WTC11 (cell line): ENCODE measurements at regions not wholly inside any gene's neighbourhood (a gene's known extent, or its start where the extent isn't known, plus 50 kb on each side); places are given as distances from the start of the nearest gene placed in this dataset.

Source experiments
- ATAC-seq: fragments of 200-7000 bp; cut with Tn5 transposase; 2 replicates; pipeline ENCODE4 v1.10.0; 2021; ENCODE audit warnings: mild to moderate bottlenecking, moderate library complexity
- CTCF ChIA-PET: fragments of 300-600 bp; sonication (Branson Sonifier 250); formaldehyde crosslinking; loops from one replicate; lab custom pipeline; 2021; ENCODE audit warnings: antibody characterized with exemption; lab: Charles Lee
- POLR2A ChIA-PET: fragments of 350-600 bp; sonication (Branson Sonifier 250); formaldehyde crosslinking; loops from one replicate; lab custom pipeline; 2021; ENCODE audit warnings: antibody characterized with exemption; lab: Charles Lee
- DNase-seq: peaks from one replicate; pipeline ENCODE4 v3.0.0; 2021; ENCODE audit warnings: low spot score
- H3K27ac Mint-ChIP-seq: 2 replicates; pipeline ENCODE4 v1.8.0; 2021; ENCODE audit warnings: mixed read lengths
- H3K27me3 Mint-ChIP-seq: 2 replicates; pipeline ENCODE4 v1.8.0; 2021; ENCODE audit warnings: low read depth, mild to moderate bottlenecking, moderate library complexity, mixed read lengths
- H3K36me3 Mint-ChIP-seq: 2 replicates; pipeline ENCODE4 v1.8.0; 2021; ENCODE audit warnings: mixed read lengths
- H3K4me1 Mint-ChIP-seq: 2 replicates; pipeline ENCODE4 v1.8.0; 2022; ENCODE audit warnings: mixed read lengths
- H3K4me3 Mint-ChIP-seq: 2 replicates; pipeline ENCODE4 v1.8.0; 2021; ENCODE audit warnings: mild to moderate bottlenecking, moderate library complexity, mixed read lengths
- H3K9me3 Mint-ChIP-seq: 2 replicates; pipeline ENCODE4 v1.8.0; 2021; ENCODE audit warnings: mixed read lengths
- CBFB ChIP-seq: sonication (generic); formaldehyde crosslinking; IDR thresholded peaks from 2 replicates; pipeline ENCODE4 v1.8.1; 2022; ENCODE audit warnings: mild to moderate bottlenecking, low read depth, missing genetic modification reagents
- GABPB1 ChIP-seq: sonication (generic); formaldehyde crosslinking; IDR thresholded peaks from 2 replicates; pipeline ENCODE4 v1.8.1; 2023; ENCODE audit warnings: mild to moderate bottlenecking, missing genetic modification reagents
- IRF2 ChIP-seq: sonication (generic); formaldehyde crosslinking; IDR thresholded peaks from 2 replicates; pipeline ENCODE4 v1.8.0; 2022; ENCODE audit warnings: low read depth, missing genetic modification reagents, borderline replicate concordance
- JUN ChIP-seq: sonication (generic); formaldehyde crosslinking; IDR thresholded peaks from 2 replicates; pipeline ENCODE4 v1.8.0; 2023; ENCODE audit warnings: mild to moderate bottlenecking, missing genetic modification reagents
- KAT7 ChIP-seq: sonication (generic); formaldehyde crosslinking; IDR thresholded peaks from 2 replicates; pipeline ENCODE4 v1.8.1; 2023; ENCODE audit warnings: missing genetic modification reagents, mild to moderate bottlenecking, borderline replicate concordance
- NR3C1 ChIP-seq: sonication (generic); formaldehyde crosslinking; conservative IDR thresholded peaks from 2 replicates; pipeline ENCODE4 v1.8.1; 2023; ENCODE audit warnings: low read depth, mild to moderate bottlenecking, missing genetic modification reagents
- OVOL2 ChIP-seq: fragments of 250-450 bp; sonication (Bioruptor Pico); IDR thresholded peaks from 2 replicates; pipeline ENCODE4 v1.9.0; 2021; ENCODE audit warnings: mild to moderate bottlenecking, borderline replicate concordance
- RORB ChIP-seq: fragments of 250-450 bp; sonication (Bioruptor Pico); IDR thresholded peaks from 2 replicates; pipeline ENCODE4 v1.9.0; 2021; ENCODE audit warnings: mild to moderate bottlenecking
- TEAD4 ChIP-seq: sonication (generic); formaldehyde crosslinking; IDR thresholded peaks from 2 replicates; pipeline ENCODE4 v1.8.0; 2022; ENCODE audit warnings: mild to moderate bottlenecking, missing genetic modification reagents
- ZNF232 ChIP-seq: sonication (generic); formaldehyde crosslinking; IDR thresholded peaks from 2 replicates; pipeline ENCODE4 v1.8.0; 2022; ENCODE audit warnings: mild to moderate bottlenecking, missing genetic modification reagents
- ZNF396 ChIP-seq: fragments of 250-450 bp; sonication (Bioruptor Pico); IDR thresholded peaks from 2 replicates; pipeline ENCODE4 v1.8.0; 2021; ENCODE audit warnings: mild to moderate bottlenecking, moderate library complexity, borderline replicate concordance
- ZNF671 ChIP-seq: fragments of 250-450 bp; sonication (Bioruptor Pico); IDR thresholded peaks from 2 replicates; pipeline ENCODE4 v1.8.0; 2021; ENCODE audit warnings: mild to moderate bottlenecking
- TF ChIP-seq, protein P1 (sequence below): sonication (generic); formaldehyde crosslinking; IDR thresholded peaks from 2 replicates; pipeline ENCODE4 v1.8.1; 2023; ENCODE audit warnings: mild to moderate bottlenecking, missing genetic modification reagents, moderate library complexity
- TF ChIP-seq, protein P2 (sequence below): sonication (generic); formaldehyde crosslinking; IDR thresholded peaks from 2 replicates; pipeline ENCODE4 v1.8.1; 2023; ENCODE audit warnings: mild to moderate bottlenecking, missing genetic modification reagents, borderline replicate concordance
- TF ChIP-seq, protein P3 (sequence below): sonication (generic); formaldehyde crosslinking; IDR thresholded peaks from 2 replicates; pipeline ENCODE4 v1.8.1; 2022; ENCODE audit warnings: missing genetic modification reagents, borderline replicate concordance
- TF ChIP-seq, protein P4 (sequence below): sonication (generic); formaldehyde crosslinking; IDR thresholded peaks from 2 replicates; pipeline ENCODE4 v1.8.0; 2022; ENCODE audit warnings: mild to moderate bottlenecking, missing genetic modification reagents
- TF ChIP-seq, protein P5 (sequence below): fragments of 250-450 bp; sonication (Bioruptor Pico); IDR thresholded peaks from 2 replicates; pipeline ENCODE4 v1.9.0; 2021; ENCODE audit warnings: mild to moderate bottlenecking
- TF ChIP-seq, protein P6 (sequence below): sonication (generic); formaldehyde crosslinking; IDR thresholded peaks from 2 replicates; pipeline ENCODE4 v1.8.1; 2022; ENCODE audit warnings: low read depth, missing genetic modification reagents, borderline replicate concordance

DNA sequence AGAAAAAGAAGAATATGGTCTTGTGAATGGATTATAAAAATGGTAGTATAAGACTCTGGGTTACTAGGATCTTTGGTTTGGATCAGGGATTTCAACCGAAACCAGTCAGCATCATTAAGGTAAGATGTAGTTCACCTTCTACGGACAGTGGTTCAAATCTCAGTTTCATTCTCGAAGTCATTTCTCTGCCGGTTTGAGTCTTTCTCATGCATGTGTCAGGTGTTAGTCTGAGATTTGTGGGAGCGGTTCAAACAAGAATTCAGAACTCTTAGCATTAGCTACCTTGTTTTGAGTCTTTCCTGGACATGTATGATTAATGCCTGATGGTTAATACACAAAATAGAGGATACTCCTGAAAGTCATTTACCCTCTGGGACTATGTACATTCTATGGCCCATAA is 735.9 kb upstream of the NUDT12 start:
- ChIA-PET CTCF (no interaction called here), POLR2A (no interaction called here)
- Mint-ChIP-seq H3K4me1 (no peaks in the 10 kb centered on the region), H3K27me3 (no peaks in the 10 kb centered on the region), H3K9me3 (no peaks in the 10 kb centered on the region), H3K27ac (no peak overlapping the region), H3K4me3 (no peak overlapping the region), H3K36me3 (no peaks in the 10 kb centered on the region)
- ATAC-seq, result no peak
- DNase-seq, result no peak
- TF ChIP-seq, protein P1, sequence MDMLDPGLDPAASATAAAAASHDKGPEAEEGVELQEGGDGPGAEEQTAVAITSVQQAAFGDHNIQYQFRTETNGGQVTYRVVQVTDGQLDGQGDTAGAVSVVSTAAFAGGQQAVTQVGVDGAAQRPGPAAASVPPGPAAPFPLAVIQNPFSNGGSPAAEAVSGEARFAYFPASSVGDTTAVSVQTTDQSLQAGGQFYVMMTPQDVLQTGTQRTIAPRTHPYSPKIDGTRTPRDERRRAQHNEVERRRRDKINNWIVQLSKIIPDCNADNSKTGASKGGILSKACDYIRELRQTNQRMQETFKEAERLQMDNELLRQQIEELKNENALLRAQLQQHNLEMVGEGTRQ (CRISPR knock-in tag), result no peak
- TF ChIP-seq, protein P2, sequence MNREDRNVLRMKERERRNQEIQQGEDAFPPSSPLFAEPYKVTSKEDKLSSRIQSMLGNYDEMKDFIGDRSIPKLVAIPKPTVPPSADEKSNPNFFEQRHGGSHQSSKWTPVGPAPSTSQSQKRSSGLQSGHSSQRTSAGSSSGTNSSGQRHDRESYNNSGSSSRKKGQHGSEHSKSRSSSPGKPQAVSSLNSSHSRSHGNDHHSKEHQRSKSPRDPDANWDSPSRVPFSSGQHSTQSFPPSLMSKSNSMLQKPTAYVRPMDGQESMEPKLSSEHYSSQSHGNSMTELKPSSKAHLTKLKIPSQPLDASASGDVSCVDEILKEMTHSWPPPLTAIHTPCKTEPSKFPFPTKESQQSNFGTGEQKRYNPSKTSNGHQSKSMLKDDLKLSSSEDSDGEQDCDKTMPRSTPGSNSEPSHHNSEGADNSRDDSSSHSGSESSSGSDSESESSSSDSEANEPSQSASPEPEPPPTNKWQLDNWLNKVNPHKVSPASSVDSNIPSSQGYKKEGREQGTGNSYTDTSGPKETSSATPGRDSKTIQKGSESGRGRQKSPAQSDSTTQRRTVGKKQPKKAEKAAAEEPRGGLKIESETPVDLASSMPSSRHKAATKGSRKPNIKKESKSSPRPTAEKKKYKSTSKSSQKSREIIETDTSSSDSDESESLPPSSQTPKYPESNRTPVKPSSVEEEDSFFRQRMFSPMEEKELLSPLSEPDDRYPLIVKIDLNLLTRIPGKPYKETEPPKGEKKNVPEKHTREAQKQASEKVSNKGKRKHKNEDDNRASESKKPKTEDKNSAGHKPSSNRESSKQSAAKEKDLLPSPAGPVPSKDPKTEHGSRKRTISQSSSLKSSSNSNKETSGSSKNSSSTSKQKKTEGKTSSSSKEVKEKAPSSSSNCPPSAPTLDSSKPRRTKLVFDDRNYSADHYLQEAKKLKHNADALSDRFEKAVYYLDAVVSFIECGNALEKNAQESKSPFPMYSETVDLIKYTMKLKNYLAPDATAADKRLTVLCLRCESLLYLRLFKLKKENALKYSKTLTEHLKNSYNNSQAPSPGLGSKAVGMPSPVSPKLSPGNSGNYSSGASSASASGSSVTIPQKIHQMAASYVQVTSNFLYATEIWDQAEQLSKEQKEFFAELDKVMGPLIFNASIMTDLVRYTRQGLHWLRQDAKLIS (CRISPR knock-in tag), result no peak
- TF ChIP-seq OVOL2 (CRISPR knock-in tag), result no peak
- no peak for TF ChIP-seq RORB (CRISPR knock-in tag)
- TF ChIP-seq, protein P3, sequence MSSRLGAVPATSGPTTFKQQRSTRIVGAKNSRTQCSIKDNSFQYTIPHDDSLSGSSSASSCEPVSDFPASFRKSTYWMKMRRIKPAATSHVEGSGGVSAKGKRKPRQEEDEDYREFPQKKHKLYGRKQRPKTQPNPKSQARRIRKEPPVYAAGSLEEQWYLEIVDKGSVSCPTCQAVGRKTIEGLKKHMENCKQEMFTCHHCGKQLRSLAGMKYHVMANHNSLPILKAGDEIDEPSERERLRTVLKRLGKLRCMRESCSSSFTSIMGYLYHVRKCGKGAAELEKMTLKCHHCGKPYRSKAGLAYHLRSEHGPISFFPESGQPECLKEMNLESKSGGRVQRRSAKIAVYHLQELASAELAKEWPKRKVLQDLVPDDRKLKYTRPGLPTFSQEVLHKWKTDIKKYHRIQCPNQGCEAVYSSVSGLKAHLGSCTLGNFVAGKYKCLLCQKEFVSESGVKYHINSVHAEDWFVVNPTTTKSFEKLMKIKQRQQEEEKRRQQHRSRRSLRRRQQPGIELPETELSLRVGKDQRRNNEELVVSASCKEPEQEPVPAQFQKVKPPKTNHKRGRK (CRISPR knock-in tag), result no peak

DNA sequence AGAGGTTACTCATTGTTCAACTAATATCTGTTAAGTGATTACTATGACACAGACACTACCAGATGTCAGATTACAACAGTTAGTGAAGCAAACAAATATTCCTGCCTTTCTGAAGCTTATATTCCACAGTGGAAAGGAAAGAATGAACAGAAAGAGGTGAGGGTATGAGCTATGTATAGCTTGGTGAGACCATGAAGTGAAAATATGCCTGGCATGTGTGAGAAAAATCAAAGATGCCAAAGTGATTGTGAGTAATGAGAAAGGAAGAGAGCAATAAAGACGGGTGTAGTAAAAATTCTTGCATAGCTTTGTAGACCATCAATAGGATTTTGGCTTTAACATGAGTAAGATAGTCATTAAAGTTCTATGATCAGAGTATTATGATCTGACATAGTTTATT is 734.5 kb upstream of the NUDT12 start:
- H3K36me3 Mint-ChIP-seq, result no peaks in the 10 kb centered on the region
- CTCF ChIA-PET, result no interaction called here
- no peaks in the 10 kb centered on the region for H3K27me3 Mint-ChIP-seq
- no peak overlapping the region for H3K4me3 Mint-ChIP-seq
- H3K27ac Mint-ChIP-seq, result no peak overlapping the region
- POLR2A ChIA-PET, result no interaction called here
- H3K9me3 Mint-ChIP-seq, result no peaks in the 10 kb centered on the region
- no peak for ATAC-seq
- no peak for TF ChIP-seq CBFB
- TF ChIP-seq, protein P2 (CRISPR knock-in tag), result no peak
- TF ChIP-seq JUN (CRISPR knock-in tag), result no peak
- TF ChIP-seq KAT7 (CRISPR knock-in tag), result no peak
- TF ChIP-seq, protein P4, sequence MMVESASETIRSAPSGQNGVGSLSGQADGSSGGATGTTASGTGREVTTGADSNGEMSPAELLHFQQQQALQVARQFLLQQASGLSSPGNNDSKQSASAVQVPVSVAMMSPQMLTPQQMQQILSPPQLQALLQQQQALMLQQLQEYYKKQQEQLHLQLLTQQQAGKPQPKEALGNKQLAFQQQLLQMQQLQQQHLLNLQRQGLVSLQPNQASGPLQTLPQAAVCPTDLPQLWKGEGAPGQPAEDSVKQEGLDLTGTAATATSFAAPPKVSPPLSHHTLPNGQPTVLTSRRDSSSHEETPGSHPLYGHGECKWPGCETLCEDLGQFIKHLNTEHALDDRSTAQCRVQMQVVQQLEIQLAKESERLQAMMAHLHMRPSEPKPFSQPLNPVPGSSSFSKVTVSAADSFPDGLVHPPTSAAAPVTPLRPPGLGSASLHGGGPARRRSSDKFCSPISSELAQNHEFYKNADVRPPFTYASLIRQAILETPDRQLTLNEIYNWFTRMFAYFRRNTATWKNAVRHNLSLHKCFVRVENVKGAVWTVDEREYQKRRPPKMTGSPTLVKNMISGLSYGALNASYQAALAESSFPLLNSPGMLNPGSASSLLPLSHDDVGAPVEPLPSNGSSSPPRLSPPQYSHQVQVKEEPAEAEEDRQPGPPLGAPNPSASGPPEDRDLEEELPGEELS, result no peak
- TF ChIP-seq GABPB1 (CRISPR knock-in tag), result no peak
- TF ChIP-seq TEAD4, result no peak
- TF ChIP-seq NR3C1 (CRISPR knock-in tag), result no peak
- TF ChIP-seq, protein P5, sequence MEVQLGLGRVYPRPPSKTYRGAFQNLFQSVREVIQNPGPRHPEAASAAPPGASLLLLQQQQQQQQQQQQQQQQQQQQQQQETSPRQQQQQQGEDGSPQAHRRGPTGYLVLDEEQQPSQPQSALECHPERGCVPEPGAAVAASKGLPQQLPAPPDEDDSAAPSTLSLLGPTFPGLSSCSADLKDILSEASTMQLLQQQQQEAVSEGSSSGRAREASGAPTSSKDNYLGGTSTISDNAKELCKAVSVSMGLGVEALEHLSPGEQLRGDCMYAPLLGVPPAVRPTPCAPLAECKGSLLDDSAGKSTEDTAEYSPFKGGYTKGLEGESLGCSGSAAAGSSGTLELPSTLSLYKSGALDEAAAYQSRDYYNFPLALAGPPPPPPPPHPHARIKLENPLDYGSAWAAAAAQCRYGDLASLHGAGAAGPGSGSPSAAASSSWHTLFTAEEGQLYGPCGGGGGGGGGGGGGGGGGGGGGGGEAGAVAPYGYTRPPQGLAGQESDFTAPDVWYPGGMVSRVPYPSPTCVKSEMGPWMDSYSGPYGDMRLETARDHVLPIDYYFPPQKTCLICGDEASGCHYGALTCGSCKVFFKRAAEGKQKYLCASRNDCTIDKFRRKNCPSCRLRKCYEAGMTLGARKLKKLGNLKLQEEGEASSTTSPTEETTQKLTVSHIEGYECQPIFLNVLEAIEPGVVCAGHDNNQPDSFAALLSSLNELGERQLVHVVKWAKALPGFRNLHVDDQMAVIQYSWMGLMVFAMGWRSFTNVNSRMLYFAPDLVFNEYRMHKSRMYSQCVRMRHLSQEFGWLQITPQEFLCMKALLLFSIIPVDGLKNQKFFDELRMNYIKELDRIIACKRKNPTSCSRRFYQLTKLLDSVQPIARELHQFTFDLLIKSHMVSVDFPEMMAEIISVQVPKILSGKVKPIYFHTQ (CRISPR knock-in tag), result no peak
- TF ChIP-seq ZNF232 (CRISPR knock-in tag), result no peak
- no peak for TF ChIP-seq IRF2 (CRISPR knock-in tag)
- TF ChIP-seq ZNF671, result no peak
- no peak for TF ChIP-seq ZNF396 (CRISPR knock-in tag)
- TF ChIP-seq, protein P6, sequence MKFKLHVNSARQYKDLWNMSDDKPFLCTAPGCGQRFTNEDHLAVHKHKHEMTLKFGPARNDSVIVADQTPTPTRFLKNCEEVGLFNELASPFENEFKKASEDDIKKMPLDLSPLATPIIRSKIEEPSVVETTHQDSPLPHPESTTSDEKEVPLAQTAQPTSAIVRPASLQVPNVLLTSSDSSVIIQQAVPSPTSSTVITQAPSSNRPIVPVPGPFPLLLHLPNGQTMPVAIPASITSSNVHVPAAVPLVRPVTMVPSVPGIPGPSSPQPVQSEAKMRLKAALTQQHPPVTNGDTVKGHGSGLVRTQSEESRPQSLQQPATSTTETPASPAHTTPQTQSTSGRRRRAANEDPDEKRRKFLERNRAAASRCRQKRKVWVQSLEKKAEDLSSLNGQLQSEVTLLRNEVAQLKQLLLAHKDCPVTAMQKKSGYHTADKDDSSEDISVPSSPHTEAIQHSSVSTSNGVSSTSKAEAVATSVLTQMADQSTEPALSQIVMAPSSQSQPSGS, result no peak
- TF ChIP-seq, all 79 proteins: peak for 0
- H3K4me1 Mint-ChIP-seq, result no peaks in the 10 kb centered on the region
- DNase-seq, result no peak
